GM10248 (cell line): ENCODE measurements at regions not wholly inside any gene's neighbourhood (a gene's known extent, or its start where the extent isn't known, plus 50 kb on each side); places are given as distances from the start of the nearest gene placed in this dataset.

Experiments
- CTCF ChIA-PET: fragments of 300-600 bp; sonication (Branson Sonifier 250); formaldehyde crosslinking; extraction: SDS; loops from one replicate; lab custom pipeline; 2021; ENCODE audit warnings: antibody characterized with exemption; lab: Yijun Ruan, JAX
- POLR2A ChIA-PET: fragments of 350-650 bp; sonication (Branson Sonifier 250); formaldehyde crosslinking; extraction: SDS; loops from one replicate; lab custom pipeline; 2020; ENCODE audit warnings: antibody characterized with exemption; lab: Yijun Ruan, JAX
- DNase-seq: peaks from one replicate; pipeline ENCODE4 v3.0.0; 2012; ENCODE audit errors: extremely low spot score
- CTCF ChIP-seq: IDR thresholded peaks from 2 replicates; pipeline ENCODE4 v1.5.1; 2012; ENCODE audit warnings: mild to moderate bottlenecking, low read depth; ENCODE audit errors: extremely low read depth, missing control alignments, control extremely low read depth

- ChIA-PET CTCF (interaction anchor here (0.7 to 1.2 kb wide), 2 partner anchors 20 to 250 kb away, joined by 3 read pairs; no protein-coding TSS in a partner anchor), POLR2A (no interaction called here)
- DNase-seq: no peak
- no peak for TF ChIP-seq CTCF
Observed at GRCh38 chr1:68370101-68370915, 79.4 kb downstream of the RPE65 start.

DNA sequence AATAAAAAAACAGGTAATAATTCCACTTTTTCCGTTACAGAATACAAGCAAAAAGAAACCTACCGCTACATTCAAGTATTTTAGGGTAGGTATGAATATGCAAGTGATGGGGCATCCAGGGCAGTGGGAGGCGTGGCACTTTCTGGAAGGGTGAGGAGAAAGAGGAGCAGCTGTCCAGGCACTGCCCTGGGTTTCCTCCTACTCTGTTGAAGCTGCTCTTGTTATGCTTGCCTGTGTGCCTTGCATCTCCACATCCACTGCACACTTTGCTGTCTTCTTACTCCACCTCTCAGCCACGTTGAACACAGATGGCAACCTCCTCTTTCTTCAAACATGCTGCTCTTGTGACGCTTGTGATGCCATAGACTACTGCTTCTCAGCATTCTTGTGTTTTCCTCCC is 83.2 kb downstream of the RPE65 start:
- ChIA-PET POLR2A (no interaction called here), CTCF (interaction anchor here (1.1 to 1.9 kb wide), 3 partner anchors 16 to 24 kb away, joined by 3 to 5 read pairs (median 5); no protein-coding TSS in a partner anchor)
- no peak for DNase-seq
- no peak for TF ChIP-seq CTCF

GRCh38 chr1:68365709-68366382 is 83.9 kb downstream of the RPE65 start:
- POLR2A ChIA-PET: no interaction called here
- no peak for TF ChIP-seq CTCF
- DNase-seq: no peak
- CTCF ChIA-PET: interaction anchor here (1.1 to 1.9 kb wide), 4 partner anchors 16 to 250 kb away, joined by 3 to 5 read pairs (median 4); no protein-coding TSS in a partner anchor

- TF ChIP-seq CTCF: no peak
- POLR2A ChIA-PET: no interaction called here
- CTCF ChIA-PET: no interaction called here
- no peak for DNase-seq
Observed at GRCh38 chr1:68363339-68363738, 86.4 kb downstream of the RPE65 start.

DNA sequence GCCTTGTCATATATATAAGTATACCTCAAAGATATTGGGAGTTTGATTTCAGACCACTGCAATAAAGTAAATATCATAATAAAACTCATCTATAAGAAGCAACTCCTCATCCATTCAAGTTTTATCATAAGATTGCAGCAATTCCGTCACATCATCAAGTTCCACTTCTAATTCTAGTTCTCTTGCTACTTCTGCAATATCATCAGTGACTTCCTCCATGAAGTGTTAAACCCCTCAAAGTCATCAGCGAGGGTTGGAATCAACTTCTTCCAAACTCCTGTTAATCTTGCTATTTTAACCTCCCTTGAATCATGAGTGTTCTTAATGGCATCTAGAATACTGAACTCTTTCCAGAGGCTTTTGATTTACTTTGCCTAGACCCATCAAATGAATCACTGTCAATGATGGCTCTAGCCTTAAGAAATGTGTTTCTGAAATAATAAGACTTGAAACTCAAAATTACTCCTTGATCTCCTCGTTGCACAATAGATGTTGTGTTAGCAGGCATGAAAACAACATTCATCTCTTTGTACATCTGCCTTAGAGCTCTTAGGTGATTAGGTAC is 88.3 kb downstream of the RPE65 start:
- DNase-seq: no peak
- no peak for TF ChIP-seq CTCF
- POLR2A ChIA-PET: no interaction called here
- CTCF ChIA-PET: interaction anchor here (1.0 to 1.3 kb wide), 3 partner anchors 15 to 19 kb away, joined by 3 to 4 read pairs (median 4); no protein-coding TSS in a partner anchor

- ChIA-PET POLR2A (no interaction called here), CTCF (interaction anchor here (1.8 kb wide), 2 partner anchors 13 to 238 kb away, joined by 5 to 6 read pairs; no protein-coding TSS in a partner anchor)
- no peak for TF ChIP-seq CTCF
- DNase-seq: no peak
Observed at GRCh38 chr1:68359045-68359444, 90.7 kb downstream of the RPE65 start.
